ENCODE measurements at regions not wholly inside any gene's neighbourhood (a gene's known extent, or its start where the extent isn't known, plus 50 kb on each side); places are given as distances from the start of the nearest gene placed in this dataset.

DNA sequence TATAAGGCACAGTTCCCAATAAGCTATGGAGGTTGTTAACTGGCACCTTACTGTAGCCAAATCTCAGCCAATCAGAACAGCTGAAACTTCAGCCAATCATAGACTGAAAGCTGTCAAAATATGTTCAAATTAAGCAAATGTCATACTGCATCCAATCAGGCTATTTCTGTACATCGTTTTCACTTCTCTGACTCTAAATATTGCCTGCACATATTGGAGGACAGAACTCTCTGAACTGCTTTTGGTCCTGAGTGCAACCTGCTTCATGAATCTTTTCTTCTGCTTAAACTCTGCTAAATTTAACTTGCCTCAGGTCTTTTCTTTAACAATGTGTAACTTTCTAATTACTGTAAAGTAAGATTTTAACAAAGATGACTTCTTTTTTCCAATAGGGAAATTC lies 1198.9 kb upstream of the PCDH7 start:
- DNase-seq = no peak
- TF ChIP-seq POLR2A (IDR thresholded peaks at IDR 0.05; ENCODE audit: low read length) (no peak), GATA1 (IDR thresholded peaks at IDR 0.05; ENCODE audit: low read depth, low read length) (no peak)

- TF ChIP-seq GATA1 (IDR thresholded peaks at IDR 0.05; ENCODE audit: low read depth, low read length) (no peak), POLR2A (IDR thresholded peaks at IDR 0.05; ENCODE audit: low read length) (no peak)
- no peak for DNase-seq
Measured at GRCh38 chr4:29536745-29537144, 1183.4 kb upstream of the PCDH7 start.

GRCh38 chr4:29538889-29539646 lies 1181.1 kb upstream of the PCDH7 start:
- TF ChIP-seq GATA1 (IDR thresholded peaks at IDR 0.05; ENCODE audit: low read depth, low read length) (no peak), POLR2A (IDR thresholded peaks at IDR 0.05; ENCODE audit: low read length) (no peak)
- DNase-seq = no peak

- DNase-seq = no peak
- TF ChIP-seq POLR2A (IDR thresholded peaks at IDR 0.05; ENCODE audit: low read length) = no peak
- no peak for TF ChIP-seq GATA1 (IDR thresholded peaks at IDR 0.05; ENCODE audit: low read depth, low read length)
Measured at GRCh38 chr4:29540439-29541102, 1179.6 kb upstream of the PCDH7 start.

DNA sequence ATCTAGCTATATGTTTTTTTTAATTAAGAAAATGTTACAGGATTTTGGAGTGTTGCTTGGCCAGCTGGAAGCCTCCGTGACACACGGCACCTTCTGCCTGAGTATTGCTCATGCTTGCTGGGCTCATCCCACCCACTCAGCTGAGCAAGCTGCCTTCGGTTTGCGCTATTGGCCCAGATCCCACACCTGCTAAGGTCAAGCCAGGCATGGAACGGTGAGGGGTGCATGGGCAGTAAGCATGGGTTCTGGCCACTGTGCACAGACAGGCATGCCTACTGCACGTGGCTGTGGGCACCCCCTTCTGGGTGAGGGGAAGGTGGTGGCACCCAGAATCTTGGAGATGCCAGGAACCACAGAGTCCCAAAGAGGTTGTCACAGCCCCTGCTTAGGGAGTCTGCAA lies 1178.4 kb upstream of the PCDH7 start:
- TF ChIP-seq GATA1 (IDR thresholded peaks at IDR 0.05; ENCODE audit: low read depth, low read length) (no peak), POLR2A (IDR thresholded peaks at IDR 0.05; ENCODE audit: low read length) (no peak)
- no peak for DNase-seq

DNA sequence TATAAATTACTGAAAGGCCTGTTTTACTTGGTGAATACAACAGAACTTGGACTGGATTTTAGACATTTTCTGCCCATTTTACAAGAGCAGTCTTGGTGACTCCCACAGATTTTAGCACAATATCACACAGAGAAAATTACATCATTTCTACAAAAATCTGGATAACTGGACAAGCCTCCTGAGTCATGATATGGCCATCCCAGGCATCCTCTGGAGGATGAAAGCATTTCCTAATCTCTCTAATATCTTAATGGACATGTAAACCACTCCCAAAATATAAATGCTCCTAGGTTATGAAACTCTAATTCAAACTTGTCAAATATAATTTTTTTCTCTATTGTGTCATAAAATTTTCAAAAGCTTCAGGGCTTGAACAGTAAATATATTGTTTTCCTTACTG lies 1170.8 kb upstream of the PCDH7 start:
- TF ChIP-seq GATA1 (IDR thresholded peaks at IDR 0.05; ENCODE audit: low read depth, low read length) = no peak
- no peak for TF ChIP-seq POLR2A (IDR thresholded peaks at IDR 0.05; ENCODE audit: low read length)
- DNase-seq = no peak

- no peak for DNase-seq
- TF ChIP-seq GATA1 (IDR thresholded peaks at IDR 0.05; ENCODE audit: low read depth, low read length) = no peak
- no peak for TF ChIP-seq POLR2A (IDR thresholded peaks at IDR 0.05; ENCODE audit: low read length)
Measured at GRCh38 chr4:29551821-29552220, 1168.3 kb upstream of the PCDH7 start.

DNA sequence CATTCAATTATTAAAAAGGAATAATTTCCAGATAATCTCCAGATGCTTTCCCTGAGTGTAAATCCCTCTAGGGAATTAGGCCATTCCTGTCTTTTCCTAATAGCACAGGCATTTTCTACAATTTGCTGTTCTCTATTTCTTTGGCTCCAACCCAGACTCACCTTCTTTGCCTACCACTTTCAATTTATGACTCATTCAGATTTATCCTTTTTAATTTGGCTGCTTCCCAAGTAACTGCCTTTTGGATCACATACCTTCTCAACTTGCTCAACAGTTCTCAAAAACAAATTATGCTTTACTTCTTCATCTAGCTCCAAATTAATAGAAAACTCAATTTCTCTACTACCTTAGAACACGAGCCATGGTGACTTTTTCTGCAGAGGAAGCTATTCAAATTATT lies 1166.3 kb upstream of the PCDH7 start:
- TF ChIP-seq GATA1 (IDR thresholded peaks at IDR 0.05; ENCODE audit: low read depth, low read length) (no peak), POLR2A (IDR thresholded peaks at IDR 0.05; ENCODE audit: low read length) (no peak)
- DNase-seq = no peak

- TF ChIP-seq GATA1 (IDR thresholded peaks at IDR 0.05; ENCODE audit: low read depth, low read length) (no peak), POLR2A (IDR thresholded peaks at IDR 0.05; ENCODE audit: low read length) (no peak)
- DNase-seq = no peak
Measured at GRCh38 chr4:29558789-29559188, 1161.4 kb upstream of the PCDH7 start.

- TF ChIP-seq GATA1 (IDR thresholded peaks at IDR 0.05; ENCODE audit: low read depth, low read length) = no peak
- TF ChIP-seq POLR2A (IDR thresholded peaks at IDR 0.05; ENCODE audit: low read length) = no peak
- no peak for DNase-seq
Measured at GRCh38 chr4:29559286-29559685, 1160.9 kb upstream of the PCDH7 start.

- no peak for DNase-seq
- TF ChIP-seq POLR2A (IDR thresholded peaks at IDR 0.05; ENCODE audit: low read length) (no peak), GATA1 (IDR thresholded peaks at IDR 0.05; ENCODE audit: low read depth, low read length) (no peak)
Measured at GRCh38 chr4:29560452-29560851, 1159.7 kb upstream of the PCDH7 start.

DNA sequence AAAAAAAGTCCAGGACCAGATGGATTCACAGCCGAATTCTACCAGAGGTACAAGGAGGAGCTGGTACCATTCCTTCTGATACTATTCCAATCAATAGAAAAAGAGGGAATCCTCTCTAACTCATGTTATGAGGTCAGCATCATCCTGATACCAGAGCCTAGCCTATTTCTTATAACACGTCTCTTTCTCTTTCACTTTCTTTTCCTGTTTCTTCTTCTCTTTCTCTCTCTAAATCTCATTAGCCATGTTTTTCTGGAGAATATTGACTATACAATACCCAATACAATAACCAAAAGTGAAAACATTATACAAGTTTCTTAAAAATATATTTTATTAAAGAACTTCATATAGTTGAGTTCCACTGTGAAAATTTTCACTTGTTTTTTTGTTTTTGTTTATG lies 1154.9 kb upstream of the PCDH7 start:
- DNase-seq = no peak
- TF ChIP-seq POLR2A (IDR thresholded peaks at IDR 0.05; ENCODE audit: low read length) (no peak), GATA1 (IDR thresholded peaks at IDR 0.05; ENCODE audit: low read depth, low read length) (no peak)

GRCh38 chr4:29566371-29566770 lies 1153.8 kb upstream of the PCDH7 start:
- no peak for DNase-seq
- TF ChIP-seq GATA1 (IDR thresholded peaks at IDR 0.05; ENCODE audit: low read depth, low read length) = no peak
- no peak for TF ChIP-seq POLR2A (IDR thresholded peaks at IDR 0.05; ENCODE audit: low read length)

GRCh38 chr4:29571322-29571721 lies 1148.8 kb upstream of the PCDH7 start:
- no peak for DNase-seq
- TF ChIP-seq GATA1 (IDR thresholded peaks at IDR 0.05; ENCODE audit: low read depth, low read length) = no peak
- no peak for TF ChIP-seq POLR2A (IDR thresholded peaks at IDR 0.05; ENCODE audit: low read length)

- TF ChIP-seq POLR2A (IDR thresholded peaks at IDR 0.05; ENCODE audit: low read length) (no peak), GATA1 (IDR thresholded peaks at IDR 0.05; ENCODE audit: low read depth, low read length) (no peak)
- DNase-seq = no peak
Measured at GRCh38 chr4:29578329-29578728, 1141.8 kb upstream of the PCDH7 start.
